ENCODE measurements at regions not wholly inside any gene's neighbourhood (a gene's known extent, or its start where the extent isn't known, plus 50 kb on each side); places are given as distances from the start of the nearest gene placed in this dataset.

DNA sequence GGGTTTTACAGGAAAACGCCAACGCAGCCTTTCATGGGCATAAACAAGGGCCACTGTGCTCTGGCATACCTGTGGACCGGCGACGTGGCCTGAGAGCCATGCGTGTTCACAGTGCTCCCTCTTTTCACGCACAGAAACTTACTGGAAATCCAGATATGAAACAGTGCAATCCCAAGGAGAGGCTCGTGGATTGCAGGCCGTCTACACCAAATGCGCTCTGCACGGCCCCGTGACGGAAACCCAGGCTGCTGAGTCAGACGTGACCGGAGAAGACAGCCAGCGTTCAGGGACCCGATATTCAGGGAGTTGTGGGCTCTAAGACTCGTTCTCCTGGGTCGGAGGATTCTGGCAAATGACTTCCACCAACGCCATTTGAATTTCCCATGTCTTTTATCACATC lies 129.2 kb downstream of the FOXL1 start:
- TF ChIP-seq CTCF (IDR thresholded peaks at IDR 0.05) (no peak), POLR2A (IDR thresholded peaks at IDR 0.05) (no peak)

Measured in heart left ventricle (tissue), 13 donors.